ENCODE measurements at regions not wholly inside any gene's neighbourhood (a gene's known extent, or its start where the extent isn't known, plus 50 kb on each side); places are given as distances from the start of the nearest gene placed in this dataset.

GRCh38 chr21:35268261-35268660 lies 219.2 kb upstream of the RUNX1 start:
- Histone ChIP-seq H3K27ac (ENCODE audit: low read depth, low read length) (no peak overlapping the region), H3F3A (ENCODE audit: control insufficient read depth, insufficient read depth) (no peaks in the 10 kb centered on the region), H3K9me2 (replicated peaks; ENCODE audit: control insufficient read depth, low read length) (no peaks in the 10 kb centered on the region), H3K9me3 (ENCODE audit: control insufficient read depth, insufficient read depth, low read length) (no peaks in the 10 kb centered on the region), H3K36me3 (ENCODE audit: control insufficient read depth, low read length) (no peaks in the 10 kb centered on the region), H3K4me1 (ENCODE audit: control insufficient read depth, low read length) (no peaks in the 10 kb centered on the region), H3K79me2 (ENCODE audit: control insufficient read depth, low read length) (no peaks in the 10 kb centered on the region), H3K4me2 (ENCODE audit: low read length) (no peak overlapping the region), H4K20me1 (ENCODE audit: control insufficient read depth, insufficient read depth, low read depth, low read length) (no peaks in the 10 kb centered on the region), H3K27me3 (ENCODE audit: control insufficient read depth, low read length) (no peaks in the 10 kb centered on the region), H3K4me3 (ENCODE audit: low read length) (no peak overlapping the region)
- no peak for TF ChIP-seq EZH2phosphoT487 (IDR thresholded peaks at IDR 0.05; ENCODE audit: borderline replicate concordance, low read length)
- TF ChIP-seq CTCF (IDR thresholded peaks at IDR 0.05; ENCODE audit: low read depth, low read length, poor library complexity, severe bottlenecking): no peak

GRCh38 chr21:35266546-35266945 lies 217.4 kb upstream of the RUNX1 start:
- Histone ChIP-seq H3K27me3 (ENCODE audit: control insufficient read depth, low read length) (no peaks in the 10 kb centered on the region), H4K20me1 (ENCODE audit: control insufficient read depth, insufficient read depth, low read depth, low read length) (no peaks in the 10 kb centered on the region), H3K9me3 (ENCODE audit: control insufficient read depth, insufficient read depth, low read length) (no peaks in the 10 kb centered on the region), H3K4me2 (ENCODE audit: low read length) (no peak overlapping the region), H3K9me2 (replicated peaks; ENCODE audit: control insufficient read depth, low read length) (no peaks in the 10 kb centered on the region), H3K27ac (ENCODE audit: low read depth, low read length) (no peak overlapping the region), H3K79me2 (ENCODE audit: control insufficient read depth, low read length) (no peaks in the 10 kb centered on the region), H3F3A (ENCODE audit: control insufficient read depth, insufficient read depth) (no peaks in the 10 kb centered on the region), H3K4me1 (ENCODE audit: control insufficient read depth, low read length) (no peaks in the 10 kb centered on the region), H3K36me3 (ENCODE audit: control insufficient read depth, low read length) (no peaks in the 10 kb centered on the region), H3K4me3 (ENCODE audit: low read length) (no peak overlapping the region)
- TF ChIP-seq EZH2phosphoT487 (IDR thresholded peaks at IDR 0.05; ENCODE audit: borderline replicate concordance, low read length) (no peak), CTCF (IDR thresholded peaks at IDR 0.05; ENCODE audit: low read depth, low read length, poor library complexity, severe bottlenecking) (no peak)

GRCh38 chr21:35265170-35265877 lies 216.2 kb upstream of the RUNX1 start:
- no peak for TF ChIP-seq CTCF (IDR thresholded peaks at IDR 0.05; ENCODE audit: low read depth, low read length, poor library complexity, severe bottlenecking)
- no peak for TF ChIP-seq EZH2phosphoT487 (IDR thresholded peaks at IDR 0.05; ENCODE audit: borderline replicate concordance, low read length)
- Histone ChIP-seq H3K36me3 (ENCODE audit: control insufficient read depth, low read length) (no peaks in the 10 kb centered on the region), H3K4me1 (ENCODE audit: control insufficient read depth, low read length) (no peaks in the 10 kb centered on the region), H3K27ac (ENCODE audit: low read depth, low read length) (no peak overlapping the region), H4K20me1 (ENCODE audit: control insufficient read depth, insufficient read depth, low read depth, low read length) (no peaks in the 10 kb centered on the region), H3K9me3 (ENCODE audit: control insufficient read depth, insufficient read depth, low read length) (no peaks in the 10 kb centered on the region), H3K4me2 (ENCODE audit: low read length) (no peak overlapping the region), H3K79me2 (ENCODE audit: control insufficient read depth, low read length) (no peaks in the 10 kb centered on the region), H3K27me3 (ENCODE audit: control insufficient read depth, low read length) (no peaks in the 10 kb centered on the region), H3K4me3 (ENCODE audit: low read length) (no peak overlapping the region), H3F3A (ENCODE audit: control insufficient read depth, insufficient read depth) (no peaks in the 10 kb centered on the region), H3K9me2 (replicated peaks; ENCODE audit: control insufficient read depth, low read length) (no peaks in the 10 kb centered on the region)

Measured in DOHH2 (cell line).